ENCODE measurements at regions not wholly inside any gene's neighbourhood (a gene's known extent, or its start where the extent isn't known, plus 50 kb on each side); places are given as distances from the start of the nearest gene placed in this dataset.
A peak's percentile ranks its signal among the peaks of the same experiment; 100 is the strongest.

- no peaks in the 10 kb centered on the region for H3K9me3 ChIP-seq
- no peak overlapping the region for H3K27ac ChIP-seq
- H3K36me3 ChIP-seq: no peaks in the 10 kb centered on the region
- DNase-seq: no peak
- no peaks in the 10 kb centered on the region for H3K27me3 ChIP-seq
- intact Hi-C loops (cut with DNase I): no loop called here
- no peak for TF ChIP-seq EP300 (IDR thresholded peaks at IDR 0.05)
- TF ChIP-seq POLR2AphosphoS5 (IDR thresholded peaks at IDR 0.05): peak in 2 of 4 donors; percentile 60 to 69
- no peak for TF ChIP-seq POLR2A (IDR thresholded peaks at IDR 0.05)
- WGBS, 2 donors: 70 to 81% methylated on average over 2 of the region's 2 CpGs
- H3K4me3 ChIP-seq: no peak overlapping the region
- peaks cover 0 to 29% (median 14%) of the 10 kb centered on the region in 4 donors for H3K4me1 ChIP-seq
Observed at GRCh38 chr5:13574574-13574973, 369.9 kb downstream of the DNAH5 start.

- DNase-seq: no peak
- no peaks in the 10 kb centered on the region for H3K27me3 ChIP-seq
- intact Hi-C loops (cut with DNase I): no loop called here
- H3K36me3 ChIP-seq: no peaks in the 10 kb centered on the region
- no peaks in the 10 kb centered on the region for H3K9me3 ChIP-seq
- H3K27ac ChIP-seq: no peak overlapping the region
- peaks cover 0 to 29% (median 14%) of the 10 kb centered on the region in 4 donors for H3K4me1 ChIP-seq
- H3K4me3 ChIP-seq: no peak overlapping the region
- TF ChIP-seq EP300 (IDR thresholded peaks at IDR 0.05): no peak
- TF ChIP-seq POLR2AphosphoS5 (IDR thresholded peaks at IDR 0.05): peak in 2 of 4 donors; percentile 58 to 71
- 81 to 86% methylated on average over 4 of the region's 4 CpGs for WGBS, 2 donors
Observed at GRCh38 chr5:13572163-13572562, 372.3 kb downstream of the DNAH5 start.

DNA sequence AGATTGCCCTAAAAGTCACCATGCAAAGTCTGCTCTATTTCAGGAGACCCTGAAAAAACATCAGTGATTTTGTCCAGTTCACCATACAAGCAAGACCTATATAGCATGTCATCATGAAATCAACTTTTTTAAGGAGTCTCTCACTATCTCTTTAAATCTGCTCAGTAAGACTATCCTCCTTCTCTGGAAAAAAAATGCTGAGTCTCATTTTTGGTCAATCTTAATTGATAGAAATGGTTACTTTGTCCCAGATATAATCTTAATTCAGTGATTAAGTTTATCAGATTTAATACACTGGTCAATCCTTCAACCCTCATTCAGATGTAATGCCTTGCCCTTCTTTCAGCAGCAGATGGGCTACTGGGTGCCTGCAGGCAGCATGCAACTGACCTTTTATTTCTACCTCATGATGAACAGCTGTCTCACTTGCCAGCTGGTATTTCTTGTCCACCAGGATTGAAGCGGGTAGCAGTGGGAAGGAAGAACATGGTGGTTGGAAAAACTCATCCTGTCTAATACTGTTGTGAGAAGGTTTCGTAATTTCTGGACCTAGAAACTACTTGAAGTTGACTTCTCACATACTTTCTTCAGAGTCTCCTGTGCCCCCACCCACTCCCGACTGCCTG is 375.3 kb downstream of the DNAH5 start:
- Histone ChIP-seq H3K27ac (no peak overlapping the region), H3K4me1 (peaks cover 0 to 17% (median 6%) of the 10 kb centered on the region in 4 donors), H3K4me3 (no peak overlapping the region), H3K9me3 (no peaks in the 10 kb centered on the region), H3K27me3 (no peaks in the 10 kb centered on the region), H3K36me3 (no peaks in the 10 kb centered on the region)
- WGBS, 2 donors: 88 to 91% methylated on average over 3 of the region's 3 CpGs
- no peak for TF ChIP-seq EP300 (IDR thresholded peaks at IDR 0.05)
- TF ChIP-seq POLR2AphosphoS5 (IDR thresholded peaks at IDR 0.05): no peak
- no peak for TF ChIP-seq POLR2A (IDR thresholded peaks at IDR 0.05)
- no peak for TF ChIP-seq CTCF (IDR thresholded peaks at IDR 0.05)
- DNase-seq: no peak
- intact Hi-C loops (cut with DNase I): no loop called here

- Histone ChIP-seq H3K27me3 (no peaks in the 10 kb centered on the region), H3K36me3 (no peaks in the 10 kb centered on the region), H3K4me3 (no peak overlapping the region), H3K9me3 (peaks cover 0 to 3% (median 0%) of the 10 kb centered on the region in 4 donors), H3K27ac (no peak overlapping the region), H3K4me1 (peaks cover 0 to 10% (median 4%) of the 10 kb centered on the region in 4 donors)
- no peak for DNase-seq
- TF ChIP-seq POLR2AphosphoS5 (IDR thresholded peaks at IDR 0.05) (no peak), EP300 (IDR thresholded peaks at IDR 0.05) (no peak), POLR2A (IDR thresholded peaks at IDR 0.05) (no peak)
- intact Hi-C loops (cut with DNase I): no loop called here
Observed at GRCh38 chr5:13567819-13568218, 376.7 kb downstream of the DNAH5 start.

GRCh38 chr5:13566871-13567339 is 377.6 kb downstream of the DNAH5 start:
- Histone ChIP-seq H3K36me3 (no peaks in the 10 kb centered on the region), H3K9me3 (peaks cover 0 to 3% (median 0%) of the 10 kb centered on the region in 4 donors), H3K27ac (no peak overlapping the region), H3K4me3 (no peak overlapping the region), H3K27me3 (no peaks in the 10 kb centered on the region), H3K4me1 (peaks cover 0 to under 1% (median under 1%) of the 10 kb centered on the region in 4 donors)
- WGBS, 2 donors: 18 to 60% methylated on average over 3 of the region's 3 CpGs
- no peak for DNase-seq
- TF ChIP-seq POLR2A (IDR thresholded peaks at IDR 0.05) (no peak), CTCF (IDR thresholded peaks at IDR 0.05) (no peak), POLR2AphosphoS5 (IDR thresholded peaks at IDR 0.05) (no peak), EP300 (IDR thresholded peaks at IDR 0.05) (no peak)
- intact Hi-C loops (cut with DNase I): no loop called here

DNA sequence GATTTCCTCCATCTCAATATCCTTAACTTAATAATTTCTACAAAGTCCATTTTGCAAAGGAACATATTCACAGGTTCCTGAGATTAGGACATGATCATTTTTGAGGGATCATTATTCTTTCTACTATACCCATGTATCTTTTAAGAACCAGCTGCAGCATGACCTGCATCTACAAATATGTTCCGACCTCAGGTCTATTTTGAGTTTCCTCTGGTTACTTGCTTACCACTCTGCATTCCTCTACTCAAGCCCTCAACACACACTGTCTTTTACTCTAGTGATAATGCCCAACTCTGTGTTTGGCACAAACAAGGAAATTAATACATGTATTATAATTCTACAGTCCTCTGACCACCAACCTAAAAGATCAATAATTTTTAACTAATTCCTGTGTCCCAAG is 386.1 kb downstream of the DNAH5 start:
- WGBS, 2 donors: 86 to 92% methylated on average over 1 of the region's 1 CpG
- H3K27ac ChIP-seq: no peak overlapping the region
- TF ChIP-seq POLR2A (IDR thresholded peaks at IDR 0.05) (no peak), CTCF (IDR thresholded peaks at IDR 0.05) (no peak), EP300 (IDR thresholded peaks at IDR 0.05) (no peak), POLR2AphosphoS5 (IDR thresholded peaks at IDR 0.05) (no peak)
- no peaks in the 10 kb centered on the region for H3K9me3 ChIP-seq
- no peaks in the 10 kb centered on the region for H3K27me3 ChIP-seq
- no peak overlapping the region for H3K4me3 ChIP-seq
- no peaks in the 10 kb centered on the region for H3K36me3 ChIP-seq
- intact Hi-C loops (cut with DNase I): no loop called here
- no peak for DNase-seq
- no peaks in the 10 kb centered on the region for H3K4me1 ChIP-seq

Data from sigmoid colon (tissue), 6 donors.